HEK293 (cell line): ENCODE measurements at regions not wholly inside any gene's neighbourhood (a gene's known extent, or its start where the extent isn't known, plus 50 kb on each side); places are given as distances from the start of the nearest gene placed in this dataset.

Experiments
- CTCF ChIA-PET: fragments of 350-600 bp; formaldehyde crosslinking; extraction: SDS; loops from one replicate; lab custom pipeline; 2021; ENCODE audit warnings: antibody characterized with exemption; lab: Yijun Ruan, JAX
- POLR2A ChIA-PET: fragments of 300-600 bp; formaldehyde crosslinking; extraction: SDS; loops from one replicate; lab custom pipeline; 2020; ENCODE audit warnings: antibody characterized with exemption, inconsistent platforms; lab: Yijun Ruan, JAX
- H3K27ac ChIP-seq: fragments of 200-500 bp; sonication (Bioruptor generic); 2 replicates; pipeline ENCODE4 v1.5.1; 2014; ENCODE audit warnings: low read depth, low read length, control low read depth, inconsistent platforms; ENCODE audit errors: extremely low read depth
- H3K36me3 ChIP-seq, 2 experiments: fragments of 200-500 bp in 1 of 2; sonication (Bioruptor generic) in 1 of 2; 1 replicate in 1 of 2; 2 replicates in 1 of 2; pipeline ENCODE4 v1.5.1; 2014 to 2017; ENCODE audit warnings: inconsistent platforms in 2 of 2, low read length in 2 of 2; ENCODE audit not compliant: control insufficient read depth in 2 of 2, insufficient read depth in 1 of 2
- H3K4me1 ChIP-seq: fragments of 200-500 bp; sonication (Bioruptor generic); 2 replicates; pipeline ENCODE4 v1.5.1; 2014; ENCODE audit warnings: mild to moderate bottlenecking, low read length, inconsistent platforms; ENCODE audit not compliant: control insufficient read depth, insufficient read depth
- H3K4me3 ChIP-seq: 2 replicates; pipeline ENCODE4 v1.5.1; 2011; ENCODE audit warnings: low read depth, mild to moderate bottlenecking, control low read depth, low read length, moderate library complexity
- H3K9me3 ChIP-seq: fragments of 200-500 bp; sonication (Bioruptor generic); 2 replicates; pipeline ENCODE4 v1.5.1; 2014; ENCODE audit warnings: low read depth, low read length, inconsistent platforms; ENCODE audit not compliant: control insufficient read depth, insufficient read depth
- FEZF1 ChIP-seq: fragments of 450-650 bp; formaldehyde crosslinking; IDR thresholded peaks from 2 replicates; pipeline ENCODE4 v1.5.1; 2016; ENCODE audit warnings: missing biosample characterization, missing genetic modification characterization
- KLF8 ChIP-seq: fragments of 450-650 bp; formaldehyde crosslinking; IDR thresholded peaks from 2 replicates; pipeline ENCODE4 v1.5.1; 2016; ENCODE audit warnings: missing biosample characterization, missing genetic modification characterization
- MYNN ChIP-seq: fragments of 450-650 bp; formaldehyde crosslinking; IDR thresholded peaks from 2 replicates; pipeline ENCODE4 v1.5.1; 2016; ENCODE audit warnings: missing biosample characterization, missing genetic modification characterization, borderline replicate concordance
- RBAK ChIP-seq: fragments of 450-650 bp; formaldehyde crosslinking; IDR thresholded peaks from 2 replicates; pipeline ENCODE4 v1.5.1; 2016; ENCODE audit warnings: missing biosample characterization, missing genetic modification characterization
- SCRT1 ChIP-seq: fragments of 450-650 bp; formaldehyde crosslinking; IDR thresholded peaks from 2 replicates; pipeline ENCODE4 v1.5.1; 2016; ENCODE audit warnings: missing biosample characterization, missing genetic modification characterization, borderline replicate concordance
- ZBTB48 ChIP-seq: fragments of 450-650 bp; formaldehyde crosslinking; IDR thresholded peaks from 2 replicates; pipeline ENCODE4 v1.5.1; 2016; ENCODE audit warnings: missing biosample characterization, missing genetic modification characterization
- ZFP3 ChIP-seq: fragments of 450-650 bp; formaldehyde crosslinking; IDR thresholded peaks from 2 replicates; pipeline ENCODE4 v1.5.1; 2016; ENCODE audit warnings: low read depth, missing biosample characterization, missing genetic modification characterization
- ZFP69B ChIP-seq: fragments of 450-650 bp; formaldehyde crosslinking; IDR thresholded peaks from 2 replicates; pipeline ENCODE4 v1.5.1; 2016; ENCODE audit warnings: missing biosample characterization, missing genetic modification characterization
- ZNF132 ChIP-seq: fragments of 450-650 bp; formaldehyde crosslinking; IDR thresholded peaks from 2 replicates; pipeline ENCODE4 v1.5.1; 2017; ENCODE audit warnings: missing biosample characterization, missing genetic modification characterization, borderline replicate concordance
- ZNF202 ChIP-seq: fragments of 450-650 bp; formaldehyde crosslinking; IDR thresholded peaks from 2 replicates; pipeline ENCODE4 v1.5.1; 2016; ENCODE audit warnings: missing biosample characterization, missing genetic modification characterization, borderline replicate concordance
- ZNF211 ChIP-seq: fragments of 450-650 bp; formaldehyde crosslinking; IDR thresholded peaks from 2 replicates; pipeline ENCODE4 v1.5.1; 2016; ENCODE audit warnings: low read depth, missing biosample characterization, missing genetic modification characterization
- ZNF221 ChIP-seq: fragments of 450-650 bp; formaldehyde crosslinking; IDR thresholded peaks from 2 replicates; pipeline ENCODE4 v1.5.1; 2017; ENCODE audit warnings: missing biosample characterization, missing genetic modification characterization, borderline replicate concordance
- ZNF302 ChIP-seq: fragments of 450-650 bp; formaldehyde crosslinking; IDR thresholded peaks from 2 replicates; pipeline ENCODE4 v1.5.1; 2016; ENCODE audit warnings: missing biosample characterization, missing genetic modification characterization, low read depth
- ZNF311 ChIP-seq: fragments of 450-650 bp; formaldehyde crosslinking; IDR thresholded peaks from 2 replicates; pipeline ENCODE4 v1.5.1; 2017; ENCODE audit warnings: missing biosample characterization, missing genetic modification characterization, borderline replicate concordance
- ZNF391 ChIP-seq: fragments of 450-650 bp; formaldehyde crosslinking; IDR thresholded peaks from 2 replicates; pipeline ENCODE4 v1.5.1; 2016; ENCODE audit warnings: low read depth, missing biosample characterization, missing genetic modification characterization, borderline replicate concordance
- ZNF488 ChIP-seq: fragments of 450-650 bp; formaldehyde crosslinking; IDR thresholded peaks from 2 replicates; pipeline ENCODE4 v1.5.1; 2016; ENCODE audit warnings: missing biosample characterization, missing genetic modification characterization
- ZNF513 ChIP-seq: fragments of 450-650 bp; IDR thresholded peaks from 2 replicates; pipeline ENCODE4 v1.5.1; 2018; ENCODE audit warnings: missing biosample characterization, missing genetic modification characterization
- ZNF571 ChIP-seq: fragments of 450-650 bp; formaldehyde crosslinking; IDR thresholded peaks from 2 replicates; pipeline ENCODE4 v1.5.0; 2017; ENCODE audit warnings: missing biosample characterization, missing genetic modification characterization
- ZNF585B ChIP-seq: fragments of 450-650 bp; formaldehyde crosslinking; IDR thresholded peaks from 2 replicates; pipeline ENCODE4 v1.5.1; 2016; ENCODE audit warnings: missing biosample characterization, missing genetic modification characterization
- ZNF707 ChIP-seq: fragments of 450-650 bp; formaldehyde crosslinking; IDR thresholded peaks from 2 replicates; pipeline ENCODE4 v1.5.1; 2016; ENCODE audit warnings: missing biosample characterization, missing genetic modification characterization
- ZNF792 ChIP-seq: fragments of 450-650 bp; formaldehyde crosslinking; IDR thresholded peaks from 2 replicates; pipeline ENCODE4 v1.5.1; 2016; ENCODE audit warnings: missing biosample characterization, missing genetic modification characterization
- ZNF837 ChIP-seq: fragments of 450-650 bp; formaldehyde crosslinking; IDR thresholded peaks from 2 replicates; pipeline ENCODE4 v1.5.1; 2016; ENCODE audit warnings: missing biosample characterization, missing genetic modification characterization
- ZSCAN16 ChIP-seq: fragments of 450-650 bp; formaldehyde crosslinking; IDR thresholded peaks from 2 replicates; pipeline ENCODE4 v1.5.1; 2016; ENCODE audit warnings: missing biosample characterization, missing genetic modification characterization
- ZXDB ChIP-seq: fragments of 450-650 bp; formaldehyde crosslinking; IDR thresholded peaks from 2 replicates; pipeline ENCODE4 v1.5.1; 2016; ENCODE audit warnings: missing biosample characterization, missing genetic modification characterization
- TF ChIP-seq, protein P1 (sequence below): fragments of 450-650 bp; formaldehyde crosslinking; IDR thresholded peaks from 2 replicates; pipeline ENCODE4 v1.5.1; 2017; ENCODE audit warnings: missing biosample characterization, missing genetic modification characterization

GRCh38 chr20:11459090-11459890 lies 458.4 kb upstream of the BTBD3 start:
- CTCF ChIA-PET: interaction anchor here (0.6 to 0.7 kb wide), 3 partner anchors 399 to 1253 kb away, joined by 3 to 5 read pairs (median 3); no protein-coding TSS in a partner anchor
- Histone ChIP-seq H3K9me3 (no peaks in the 10 kb centered on the region), H3K4me1 (peaks cover 9% of the 10 kb centered on the region; the same call in 1 of the 2 replicates), H3K36me3 (no peaks in the 10 kb centered on the region)
- TF ChIP-seq ZNF211 (no peak), ZFP69B (tag by site-specific recombination) (no peak), ZNF132 (no peak), ZNF571 (no peak), ZNF792 (no peak), ZNF513 (tag by site-specific recombination) (no peak), ZNF707 (tag by site-specific recombination) (no peak), ZNF221 (tag by site-specific recombination) (no peak), ZNF202 (tag by site-specific recombination) (no peak), ZNF311 (no peak), ZNF837 (tag by site-specific recombination) (no peak), ZBTB48 (tag by site-specific recombination) (no peak), ZXDB (no peak), ZNF391 (no peak), RBAK (tag by site-specific recombination) (no peak)
- TF ChIP-seq, all 188 proteins: peak for 0
- no peak overlapping the region for H3K4me3 ChIP-seq
- POLR2A ChIA-PET: no interaction called here
- H3K27ac ChIP-seq: no peak overlapping the region

DNA sequence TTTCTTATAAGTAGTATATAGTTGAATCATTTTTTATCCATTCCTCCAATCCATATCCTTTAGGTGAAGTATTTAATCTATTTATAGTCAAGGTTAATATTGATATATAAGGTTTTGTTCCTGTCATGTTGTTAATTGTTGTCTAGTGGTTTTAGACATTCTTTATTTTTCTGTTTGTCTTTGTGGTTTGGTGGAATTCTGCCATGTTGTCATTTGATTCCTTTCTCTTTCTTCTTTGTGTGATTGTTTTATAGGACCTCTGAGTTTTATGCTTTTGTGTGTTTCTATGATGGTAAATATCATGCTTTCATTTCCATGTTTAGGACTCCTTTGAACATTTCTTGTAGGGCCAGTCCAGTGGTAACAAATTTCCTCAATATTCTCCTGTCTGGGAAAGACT lies 450.3 kb upstream of the BTBD3 start:
- H3K4me3 ChIP-seq: no peak overlapping the region
- TF ChIP-seq ZNF792: no peak
- TF ChIP-seq SCRT1: no peak
- TF ChIP-seq ZFP3 (tag by site-specific recombination): no peak
- TF ChIP-seq ZNF488 (tag by site-specific recombination): no peak
- TF ChIP-seq, protein P1, sequence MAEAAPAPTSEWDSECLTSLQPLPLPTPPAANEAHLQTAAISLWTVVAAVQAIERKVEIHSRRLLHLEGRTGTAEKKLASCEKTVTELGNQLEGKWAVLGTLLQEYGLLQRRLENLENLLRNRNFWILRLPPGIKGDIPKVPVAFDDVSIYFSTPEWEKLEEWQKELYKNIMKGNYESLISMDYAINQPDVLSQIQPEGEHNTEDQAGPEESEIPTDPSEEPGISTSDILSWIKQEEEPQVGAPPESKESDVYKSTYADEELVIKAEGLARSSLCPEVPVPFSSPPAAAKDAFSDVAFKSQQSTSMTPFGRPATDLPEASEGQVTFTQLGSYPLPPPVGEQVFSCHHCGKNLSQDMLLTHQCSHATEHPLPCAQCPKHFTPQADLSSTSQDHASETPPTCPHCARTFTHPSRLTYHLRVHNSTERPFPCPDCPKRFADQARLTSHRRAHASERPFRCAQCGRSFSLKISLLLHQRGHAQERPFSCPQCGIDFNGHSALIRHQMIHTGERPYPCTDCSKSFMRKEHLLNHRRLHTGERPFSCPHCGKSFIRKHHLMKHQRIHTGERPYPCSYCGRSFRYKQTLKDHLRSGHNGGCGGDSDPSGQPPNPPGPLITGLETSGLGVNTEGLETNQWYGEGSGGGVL (tag by site-specific recombination): no peak
- TF ChIP-seq KLF8 (tag by site-specific recombination): no peak
- TF ChIP-seq MYNN (tag by site-specific recombination): no peak
- TF ChIP-seq ZNF302: no peak
- no peak for TF ChIP-seq ZNF585B (tag by site-specific recombination)
- TF ChIP-seq ZSCAN16 (tag by site-specific recombination): no peak
- TF ChIP-seq ZNF513 (tag by site-specific recombination): no peak
- TF ChIP-seq FEZF1 (tag by site-specific recombination): no peak
- H3K4me1 ChIP-seq: no peaks in the 10 kb centered on the region
- no peaks in the 10 kb centered on the region for H3K36me3 ChIP-seq
- CTCF ChIA-PET: no interaction called here
- no peak overlapping the region for H3K27ac ChIP-seq
- H3K9me3 ChIP-seq: no peaks in the 10 kb centered on the region
- POLR2A ChIA-PET: no interaction called here
